Endothelial cell (in vitro differentiated cells): ENCODE measurements at regions not wholly inside any gene's neighbourhood (a gene's known extent, or its start where the extent isn't known, plus 50 kb on each side); places are given as distances from the start of the nearest gene placed in this dataset.

ENCODE experiments used
- DNase-seq: peaks from one replicate; pipeline ENCODE4 v3.0.0; 2021; ENCODE audit warnings: low spot score
- H3K27ac Mint-ChIP-seq: one replicate; pipeline ENCODE4 v1.8.0; 2021; ENCODE audit warnings: mixed read lengths, inconsistent platforms; ENCODE audit not compliant: unreplicated experiment
- H3K27me3 Mint-ChIP-seq: one replicate; pipeline ENCODE4 v1.8.0; 2021; ENCODE audit warnings: mild to moderate bottlenecking, moderate library complexity, mixed read lengths, inconsistent platforms; ENCODE audit not compliant: unreplicated experiment
- H3K36me3 Mint-ChIP-seq: one replicate; pipeline ENCODE4 v1.8.0; 2021; ENCODE audit warnings: mild to moderate bottlenecking, low read depth, mixed read lengths, inconsistent platforms; ENCODE audit not compliant: unreplicated experiment
- H3K4me1 Mint-ChIP-seq: one replicate; pipeline ENCODE4 v1.8.0; 2021; ENCODE audit warnings: mild to moderate bottlenecking, mixed read lengths, inconsistent platforms; ENCODE audit not compliant: unreplicated experiment
- H3K4me3 Mint-ChIP-seq: one replicate; pipeline ENCODE4 v1.8.0; 2021; ENCODE audit warnings: mild to moderate bottlenecking, mixed read lengths, inconsistent platforms; ENCODE audit not compliant: unreplicated experiment
- H3K9me3 Mint-ChIP-seq: one replicate; pipeline ENCODE4 v1.8.0; 2021; ENCODE audit warnings: mixed read lengths, inconsistent platforms; ENCODE audit not compliant: unreplicated experiment
- TF ChIP-seq, protein P1 (sequence below): fragments of 200-600 bp; sonication (generic); IDR thresholded peaks from one replicate; pipeline ENCODE4 v1.5.0; 2021; ENCODE audit warnings: antibody characterized with exemption; ENCODE audit not compliant: unreplicated experiment

DNA sequence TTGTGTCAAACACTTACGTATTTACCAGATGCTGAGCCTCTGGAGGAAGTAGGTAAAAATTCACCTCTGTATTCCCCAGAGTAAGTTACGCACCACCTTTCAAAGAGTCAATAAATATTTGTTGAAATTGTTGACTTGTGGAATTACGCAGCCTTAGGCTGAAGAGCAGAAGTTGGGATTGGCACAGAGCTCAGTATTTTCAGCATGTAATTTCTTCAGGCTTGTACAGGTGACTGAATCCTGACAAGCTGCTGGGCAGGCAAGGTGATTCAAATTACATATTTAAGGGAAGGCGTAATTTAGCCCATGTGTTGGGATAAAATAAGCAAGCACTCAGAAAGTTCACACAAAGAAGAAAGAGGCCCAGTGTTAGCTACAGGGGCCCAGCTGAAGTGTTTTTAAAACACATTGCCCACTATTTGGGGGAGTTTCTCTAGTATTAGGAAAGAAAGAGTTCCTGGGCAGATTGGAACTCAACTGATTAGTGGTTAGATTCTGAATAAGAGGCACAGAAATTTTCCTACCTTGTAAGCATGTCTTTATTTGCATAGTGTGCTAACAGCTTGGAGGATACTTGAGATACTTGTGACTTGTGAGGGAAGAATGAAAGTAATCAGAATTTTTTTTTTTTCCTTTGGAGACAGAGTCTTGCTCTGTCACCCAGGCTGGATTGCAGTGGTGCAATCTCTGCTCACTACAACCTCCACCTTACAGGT lies 165.3 kb upstream of the FBXL7 start:
- H3K4me1 Mint-ChIP-seq = no peaks in the 10 kb centered on the region
- no peaks in the 10 kb centered on the region for H3K36me3 Mint-ChIP-seq
- no peak overlapping the region for H3K4me3 Mint-ChIP-seq
- TF ChIP-seq, protein P1, sequence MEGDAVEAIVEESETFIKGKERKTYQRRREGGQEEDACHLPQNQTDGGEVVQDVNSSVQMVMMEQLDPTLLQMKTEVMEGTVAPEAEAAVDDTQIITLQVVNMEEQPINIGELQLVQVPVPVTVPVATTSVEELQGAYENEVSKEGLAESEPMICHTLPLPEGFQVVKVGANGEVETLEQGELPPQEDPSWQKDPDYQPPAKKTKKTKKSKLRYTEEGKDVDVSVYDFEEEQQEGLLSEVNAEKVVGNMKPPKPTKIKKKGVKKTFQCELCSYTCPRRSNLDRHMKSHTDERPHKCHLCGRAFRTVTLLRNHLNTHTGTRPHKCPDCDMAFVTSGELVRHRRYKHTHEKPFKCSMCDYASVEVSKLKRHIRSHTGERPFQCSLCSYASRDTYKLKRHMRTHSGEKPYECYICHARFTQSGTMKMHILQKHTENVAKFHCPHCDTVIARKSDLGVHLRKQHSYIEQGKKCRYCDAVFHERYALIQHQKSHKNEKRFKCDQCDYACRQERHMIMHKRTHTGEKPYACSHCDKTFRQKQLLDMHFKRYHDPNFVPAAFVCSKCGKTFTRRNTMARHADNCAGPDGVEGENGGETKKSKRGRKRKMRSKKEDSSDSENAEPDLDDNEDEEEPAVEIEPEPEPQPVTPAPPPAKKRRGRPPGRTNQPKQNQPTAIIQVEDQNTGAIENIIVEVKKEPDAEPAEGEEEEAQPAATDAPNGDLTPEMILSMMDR = no peak
- peaks cover 2% of the 10 kb centered on the region for H3K27me3 Mint-ChIP-seq
- no peak for DNase-seq
- H3K9me3 Mint-ChIP-seq = no peaks in the 10 kb centered on the region
- no peak overlapping the region for H3K27ac Mint-ChIP-seq

DNA sequence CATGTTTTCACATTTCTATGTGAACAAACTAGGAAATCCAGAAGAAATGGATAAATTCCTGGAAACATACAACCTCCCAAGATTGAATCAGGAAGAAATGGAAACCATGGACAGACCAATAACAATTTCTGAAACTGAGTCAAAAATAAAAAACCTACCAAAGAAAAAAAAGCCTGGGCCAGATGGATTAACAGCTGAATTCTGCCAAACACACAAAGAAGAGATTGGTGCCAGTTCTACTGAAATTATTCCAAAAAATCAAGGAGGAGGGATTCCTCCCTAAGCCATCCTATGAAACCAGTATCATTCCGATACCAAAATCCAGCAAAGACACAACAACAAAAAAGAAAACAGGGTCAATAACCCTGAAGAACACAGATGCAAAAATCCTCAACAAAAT lies 166.9 kb upstream of the FBXL7 start:
- Mint-ChIP-seq H3K27me3 (peaks cover 2% of the 10 kb centered on the region), H3K36me3 (no peaks in the 10 kb centered on the region), H3K9me3 (no peaks in the 10 kb centered on the region), H3K4me3 (no peak overlapping the region), H3K4me1 (no peaks in the 10 kb centered on the region), H3K27ac (no peak overlapping the region)
- no peak for DNase-seq
- TF ChIP-seq, protein P1 = no peak

DNA sequence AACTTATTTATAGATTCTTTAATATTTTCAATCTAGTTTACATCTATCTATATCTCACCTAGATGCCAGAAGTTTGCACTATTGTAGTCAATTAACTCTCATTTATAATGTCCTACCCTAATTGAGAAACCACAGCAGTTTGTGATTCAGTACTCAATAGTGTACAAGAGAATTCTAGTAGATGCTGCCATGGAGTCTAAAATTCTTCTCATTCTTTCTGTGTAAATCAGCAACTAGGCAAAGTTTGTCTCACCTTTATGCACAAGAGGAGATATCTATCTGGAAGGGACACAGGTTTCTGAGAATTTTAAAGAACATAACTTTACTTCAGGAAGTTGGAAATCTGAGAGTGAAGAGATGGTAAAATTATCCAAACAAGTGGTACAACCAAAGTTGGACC lies 173.0 kb upstream of the FBXL7 start:
- H3K9me3 Mint-ChIP-seq = no peaks in the 10 kb centered on the region
- no peak for DNase-seq
- TF ChIP-seq, protein P1 = no peak
- no peak overlapping the region for H3K4me3 Mint-ChIP-seq
- no peaks in the 10 kb centered on the region for H3K4me1 Mint-ChIP-seq
- no peak overlapping the region for H3K27ac Mint-ChIP-seq
- H3K27me3 Mint-ChIP-seq = no peaks in the 10 kb centered on the region
- no peaks in the 10 kb centered on the region for H3K36me3 Mint-ChIP-seq

DNA sequence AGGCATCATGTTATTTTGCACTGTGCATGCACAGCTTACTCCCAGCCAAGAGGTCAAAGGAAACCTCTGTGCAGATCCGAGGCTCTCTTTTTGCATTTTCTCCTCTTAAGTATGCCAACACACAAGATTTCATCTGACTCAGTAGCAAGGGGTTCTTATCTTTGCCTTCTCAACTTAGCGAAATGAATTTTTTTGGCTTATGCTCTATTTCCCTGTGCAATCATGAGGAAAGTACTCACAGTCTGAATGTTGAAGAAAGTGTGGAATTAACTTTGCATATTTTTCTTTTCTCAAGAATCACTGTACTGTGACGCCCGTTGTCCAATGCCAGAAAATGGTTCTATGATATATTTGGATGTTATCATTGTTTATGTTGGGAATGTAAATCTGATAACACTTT lies 173.5 kb upstream of the FBXL7 start:
- H3K9me3 Mint-ChIP-seq = no peaks in the 10 kb centered on the region
- no peaks in the 10 kb centered on the region for H3K27me3 Mint-ChIP-seq
- no peak overlapping the region for H3K4me3 Mint-ChIP-seq
- no peaks in the 10 kb centered on the region for H3K36me3 Mint-ChIP-seq
- DNase-seq = no peak
- no peaks in the 10 kb centered on the region for H3K4me1 Mint-ChIP-seq
- TF ChIP-seq, protein P1 = no peak
- H3K27ac Mint-ChIP-seq = no peak overlapping the region

DNA sequence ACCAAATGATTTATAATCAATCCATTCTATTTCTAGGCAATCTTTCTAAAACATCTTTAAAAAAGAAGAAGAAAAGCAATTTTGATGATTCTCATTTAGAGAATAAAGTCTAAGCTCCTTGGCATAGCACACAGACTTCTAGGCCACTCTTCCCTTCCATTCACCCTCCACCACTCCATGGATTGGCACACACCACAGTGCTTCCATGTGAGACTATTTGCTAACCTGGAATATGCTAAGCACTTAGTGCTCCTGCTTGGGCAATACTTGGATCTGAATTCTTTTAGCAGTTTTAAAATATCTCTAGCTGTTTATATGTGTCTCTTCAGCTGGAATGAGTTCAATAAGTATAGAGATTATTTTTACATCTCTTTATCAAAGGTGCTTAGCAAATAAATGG lies 177.6 kb upstream of the FBXL7 start:
- Mint-ChIP-seq H3K9me3 (no peaks in the 10 kb centered on the region), H3K27me3 (no peaks in the 10 kb centered on the region), H3K4me1 (no peaks in the 10 kb centered on the region), H3K36me3 (no peaks in the 10 kb centered on the region), H3K4me3 (no peak overlapping the region), H3K27ac (no peak overlapping the region)
- TF ChIP-seq, protein P1 = no peak
- no peak for DNase-seq
